Esophagus squamous epithelium (tissue), 5 donors: ENCODE measurements at regions not wholly inside any gene's neighbourhood (a gene's known extent, or its start where the extent isn't known, plus 50 kb on each side); places are given as distances from the start of the nearest gene placed in this dataset.
"Not testable (repeated sequence)": the region's sequence is repeated elsewhere in the genome, so short reads cannot be mapped to it uniquely, and the experiment has no call there.

Source experiments
- DNase-seq: peaks from one replicate; lab custom pipeline; 2025; lab: John Stamatoyannopoulos, UW
- H3K27ac ChIP-seq, 4 donors: fragments of 200-600 bp; sonication (generic); one replicate each; pipeline ENCODE4 v1.5.1; 2016 to 2019; ENCODE audit warnings: mild to moderate bottlenecking in 1 of 4
- H3K27me3 ChIP-seq, 4 donors: fragments of 200-600 bp; sonication (generic); 1 replicate in 3 of 4; 2 replicates in 1 of 4; pipeline versions ENCODE4 v1.5.1 to v1.6.0; 2017 to 2021; ENCODE audit warnings: antibody characterized with exemption in 1 of 4
- H3K36me3 ChIP-seq, 3 donors: fragments of 200-600 bp; sonication (generic); one replicate each; pipeline ENCODE4 v1.5.1; 2016 to 2019
- H3K4me1 ChIP-seq, 3 donors: fragments of 200-600 bp; sonication (generic); one replicate each; pipeline ENCODE4 v1.5.1; 2017 to 2019
- H3K4me3 ChIP-seq, 4 donors: fragments of 200-600 bp; sonication (generic); 1 replicate in 3 of 4; 2 replicates in 1 of 4; pipeline ENCODE4 v1.5.1; 2016 to 2019; ENCODE audit warnings: mild to moderate bottlenecking in 2 of 4, moderate library complexity in 1 of 4
- H3K9me3 ChIP-seq, 3 donors: fragments of 200-600 bp; sonication (generic); one replicate each; pipeline ENCODE4 v1.5.1; 2016 to 2019
- POLR2A ChIP-seq, 4 donors: fragments of 450-650 bp; IDR thresholded peaks; one replicate each; pipeline ENCODE4 v1.6.1; 2017; ENCODE audit warnings: antibody characterized with exemption in 4 of 4, mild to moderate bottlenecking in 4 of 4, moderate library complexity in 3 of 4
- WGBS, 2 donors: methylation state at CpG; one replicate each; pipeline ENCODE4 v1.1.5; 2018; 5-methylcytosine and 5-hydroxymethylcytosine counted together
- intact Hi-C: fragments of 100-400 bp; cut with DNase I; formaldehyde crosslinking; loops from one replicate; pipeline ENCODE4 v1.15.0; 2022
- TF ChIP-seq, protein P1 (sequence below), 6 experiments: fragments of 450-650 bp in 4 of 6; fragments of 200-600 bp in 2 of 6; sonication (generic) in 2 of 6; IDR thresholded peaks; one replicate each; pipeline ENCODE4 v1.5.1; 2016 to 2019; ENCODE audit warnings: antibody characterized with exemption in 6 of 6, mild to moderate bottlenecking in 4 of 6, moderate library complexity in 4 of 6
- donor health status: DM: yes; HTN: yes; CAD: no.

DNA sequence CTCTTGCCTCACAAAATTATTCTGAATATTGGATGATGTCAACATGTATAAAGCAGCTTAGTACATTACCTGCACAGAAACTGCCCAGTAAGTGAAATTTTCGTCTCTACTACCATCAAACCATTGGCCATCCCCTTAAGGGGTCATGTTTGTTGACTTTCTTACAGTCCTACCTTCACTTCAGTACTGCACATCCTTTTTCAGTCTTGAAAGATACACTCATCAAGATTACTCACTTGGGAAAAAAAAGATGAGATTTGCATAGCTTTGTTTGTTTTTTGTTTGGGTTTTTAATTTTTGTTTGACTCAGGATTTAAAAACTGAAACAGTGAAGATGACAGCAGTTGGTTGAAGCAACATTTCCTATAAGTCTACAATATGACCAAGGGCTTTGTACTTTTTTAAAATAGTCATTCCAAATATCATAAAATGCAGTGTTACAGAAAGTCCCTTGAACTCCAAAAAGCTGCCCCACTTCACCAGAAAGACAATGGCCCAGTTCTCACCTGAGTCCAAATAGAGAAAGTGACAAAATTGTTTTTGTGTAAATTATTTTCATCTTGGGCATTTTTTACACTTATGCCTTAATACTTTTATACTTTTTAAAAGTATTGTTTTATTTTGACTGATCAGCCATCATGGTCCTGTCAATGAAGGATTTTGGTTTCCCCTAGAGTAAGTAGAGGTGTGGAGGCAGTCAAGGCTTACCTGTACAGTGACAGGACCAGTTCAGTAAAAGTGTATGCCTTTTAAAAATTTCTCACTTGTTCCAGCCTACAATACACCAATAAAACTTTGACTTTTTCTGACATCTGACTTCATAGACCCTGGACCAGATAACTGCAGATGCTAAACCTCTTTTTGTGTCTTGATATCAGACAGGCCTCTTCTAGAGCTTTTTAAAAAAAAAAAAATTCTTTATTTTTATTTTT, 59.7 kb upstream of the EDA2R start:
- H3K9me3 ChIP-seq, result no peaks in the 10 kb centered on the region
- H3K4me1 ChIP-seq, result no peaks in the 10 kb centered on the region
- DNase-seq, result no peak
- no peak overlapping the region for H3K4me3 ChIP-seq
- intact Hi-C loops, result no loop called here
- no peaks in the 10 kb centered on the region for H3K36me3 ChIP-seq
- no peaks in the 10 kb centered on the region for H3K27me3 ChIP-seq
- WGBS, 2 donors, result 17 to 44% methylated on average over 1 of the region's 1 CpG
- no peak overlapping the region for H3K27ac ChIP-seq
- TF ChIP-seq, protein P1, sequence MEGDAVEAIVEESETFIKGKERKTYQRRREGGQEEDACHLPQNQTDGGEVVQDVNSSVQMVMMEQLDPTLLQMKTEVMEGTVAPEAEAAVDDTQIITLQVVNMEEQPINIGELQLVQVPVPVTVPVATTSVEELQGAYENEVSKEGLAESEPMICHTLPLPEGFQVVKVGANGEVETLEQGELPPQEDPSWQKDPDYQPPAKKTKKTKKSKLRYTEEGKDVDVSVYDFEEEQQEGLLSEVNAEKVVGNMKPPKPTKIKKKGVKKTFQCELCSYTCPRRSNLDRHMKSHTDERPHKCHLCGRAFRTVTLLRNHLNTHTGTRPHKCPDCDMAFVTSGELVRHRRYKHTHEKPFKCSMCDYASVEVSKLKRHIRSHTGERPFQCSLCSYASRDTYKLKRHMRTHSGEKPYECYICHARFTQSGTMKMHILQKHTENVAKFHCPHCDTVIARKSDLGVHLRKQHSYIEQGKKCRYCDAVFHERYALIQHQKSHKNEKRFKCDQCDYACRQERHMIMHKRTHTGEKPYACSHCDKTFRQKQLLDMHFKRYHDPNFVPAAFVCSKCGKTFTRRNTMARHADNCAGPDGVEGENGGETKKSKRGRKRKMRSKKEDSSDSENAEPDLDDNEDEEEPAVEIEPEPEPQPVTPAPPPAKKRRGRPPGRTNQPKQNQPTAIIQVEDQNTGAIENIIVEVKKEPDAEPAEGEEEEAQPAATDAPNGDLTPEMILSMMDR (IDR thresholded peaks at IDR 0.05), result no peak
- TF ChIP-seq POLR2A (IDR thresholded peaks at IDR 0.05), result no peak

DNA sequence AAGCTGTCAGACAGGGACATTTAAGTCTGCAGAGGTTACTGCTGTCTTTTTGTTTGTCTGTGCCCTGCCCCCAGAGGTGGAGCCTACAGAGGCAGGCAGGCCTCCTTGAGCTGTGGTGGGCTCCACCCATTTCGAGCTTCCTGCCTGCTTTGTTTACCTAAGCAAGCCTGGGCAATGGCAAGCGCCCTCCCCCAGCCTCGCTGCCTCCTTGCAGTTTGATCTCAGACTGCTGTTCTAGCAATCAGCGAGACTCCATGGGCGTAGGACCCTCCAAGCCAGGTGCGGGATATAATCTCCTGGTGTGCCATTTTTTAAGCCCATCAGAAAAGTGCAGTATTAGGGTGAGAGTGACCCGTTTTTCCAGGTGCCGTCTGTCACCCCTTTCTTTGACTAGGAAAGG, 53.6 kb upstream of the EDA2R start:
- H3K9me3 ChIP-seq, H3K4me1 ChIP-seq, DNase-seq, H3K36me3 ChIP-seq, H3K4me3 ChIP-seq, intact Hi-C loops, H3K27me3 ChIP-seq, H3K27ac ChIP-seq: not testable (repeated sequence)
- WGBS, 2 donors, result 80% methylated on average over 4 to 7 of the region's 8 CpGs
